ENCODE measurements at regions not wholly inside any gene's neighbourhood (a gene's known extent, or its start where the extent isn't known, plus 50 kb on each side); places are given as distances from the start of the nearest gene placed in this dataset.
"Not testable (repeated sequence)": the region's sequence is repeated elsewhere in the genome, so short reads cannot be mapped to it uniquely, and the experiment has no call there.

DNA sequence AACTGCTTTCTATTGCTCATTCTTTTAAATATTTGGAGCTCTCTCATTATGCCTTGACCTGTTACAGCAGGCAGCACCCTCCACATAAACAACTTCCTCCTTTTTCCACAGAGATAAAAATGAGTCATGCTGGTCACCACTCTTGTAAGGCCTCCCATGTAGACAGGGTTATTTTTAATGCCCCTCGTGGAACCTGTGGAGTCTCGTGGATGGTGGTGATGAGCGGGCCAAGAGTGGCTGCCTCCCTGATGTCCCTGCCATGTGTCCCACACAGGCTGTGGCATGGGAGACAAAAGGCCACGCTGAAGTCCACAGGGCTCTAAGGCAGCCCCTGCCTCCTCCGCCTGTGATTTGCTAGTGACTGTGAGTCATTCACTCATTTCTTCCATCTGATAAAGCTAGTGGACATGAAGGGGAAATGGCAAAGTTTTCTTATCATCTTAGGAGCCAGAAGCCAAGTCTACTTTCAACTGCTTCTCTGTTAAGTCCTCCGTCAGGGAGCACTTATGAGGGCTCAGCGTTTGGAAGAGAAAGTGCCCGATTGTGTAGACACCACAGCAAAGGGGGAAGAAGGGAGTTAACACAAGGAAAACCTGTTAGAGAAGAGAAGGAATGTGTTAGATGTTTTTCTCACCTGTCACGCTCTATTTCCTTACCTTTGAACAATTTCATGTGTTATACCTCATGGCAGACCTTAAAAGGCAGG lies 121.6 kb upstream of the FAT1 start:
- intact Hi-C loops (cut with DNase I, micrococcal nuclease), result no loop called here

DNA sequence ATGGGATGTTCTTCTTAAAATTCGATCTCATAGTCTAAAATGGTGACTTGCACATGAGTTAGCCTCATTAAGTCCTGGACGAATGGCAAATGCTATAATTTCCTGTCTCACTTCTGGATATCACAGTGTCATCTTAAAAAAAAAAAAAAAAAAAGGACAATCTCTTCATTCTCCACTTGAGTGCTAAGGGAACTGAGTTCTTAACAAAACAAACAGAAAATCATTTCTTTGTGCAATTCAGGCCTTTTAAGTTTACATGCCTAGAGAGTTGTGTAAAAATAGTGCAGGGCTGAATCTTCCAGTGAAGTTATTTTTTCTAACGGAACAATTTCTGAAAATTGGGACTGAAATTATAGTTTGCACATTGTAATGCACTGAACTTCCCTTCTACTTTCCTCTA lies 122.8 kb upstream of the FAT1 start:
- no peaks in the 10 kb centered on the region for H3K36me3 ChIP-seq (ENCODE audit: insufficient read depth, low read length)
- ChIA-PET POLR2A (no interaction called here), CTCF (no interaction called here)
- H3K27ac Mint-ChIP-seq, result no peak overlapping the region
- DNase-seq (no peak), ATAC-seq (ENCODE audit: poor library complexity) (no peak)
- intact Hi-C loops (cut with DNase I, micrococcal nuclease), result no loop called here
- no peak overlapping the region for H3K4me3 Mint-ChIP-seq
- no peaks in the 10 kb centered on the region for H3K27me3 ChIP-seq (ENCODE audit: control insufficient read depth in 1 of 2, insufficient read depth in 2 of 2, low read length in 2 of 2)
- TF ChIP-seq, protein P1, sequence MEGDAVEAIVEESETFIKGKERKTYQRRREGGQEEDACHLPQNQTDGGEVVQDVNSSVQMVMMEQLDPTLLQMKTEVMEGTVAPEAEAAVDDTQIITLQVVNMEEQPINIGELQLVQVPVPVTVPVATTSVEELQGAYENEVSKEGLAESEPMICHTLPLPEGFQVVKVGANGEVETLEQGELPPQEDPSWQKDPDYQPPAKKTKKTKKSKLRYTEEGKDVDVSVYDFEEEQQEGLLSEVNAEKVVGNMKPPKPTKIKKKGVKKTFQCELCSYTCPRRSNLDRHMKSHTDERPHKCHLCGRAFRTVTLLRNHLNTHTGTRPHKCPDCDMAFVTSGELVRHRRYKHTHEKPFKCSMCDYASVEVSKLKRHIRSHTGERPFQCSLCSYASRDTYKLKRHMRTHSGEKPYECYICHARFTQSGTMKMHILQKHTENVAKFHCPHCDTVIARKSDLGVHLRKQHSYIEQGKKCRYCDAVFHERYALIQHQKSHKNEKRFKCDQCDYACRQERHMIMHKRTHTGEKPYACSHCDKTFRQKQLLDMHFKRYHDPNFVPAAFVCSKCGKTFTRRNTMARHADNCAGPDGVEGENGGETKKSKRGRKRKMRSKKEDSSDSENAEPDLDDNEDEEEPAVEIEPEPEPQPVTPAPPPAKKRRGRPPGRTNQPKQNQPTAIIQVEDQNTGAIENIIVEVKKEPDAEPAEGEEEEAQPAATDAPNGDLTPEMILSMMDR (IDR thresholded peaks at IDR 0.05), result no peak
- H3K36me3 Mint-ChIP-seq (ENCODE audit: low read depth), result no peaks in the 10 kb centered on the region
- H3K9me3 ChIP-seq (ENCODE audit: control insufficient read depth in 1 of 2, insufficient read depth in 1 of 2, low read length in 2 of 2), result peaks cover 4% of the 10 kb centered on the region in 2 experiments
- no peak overlapping the region for H3K27ac ChIP-seq (ENCODE audit: low read depth in 1 of 2, low read length in 2 of 2)
- peaks cover 8% of the 10 kb centered on the region for H3K9me3 Mint-ChIP-seq
- no peak overlapping the region for H3K4me3 ChIP-seq (ENCODE audit: low read length)
- no peaks in the 10 kb centered on the region for H3K27me3 Mint-ChIP-seq
- H3K4me1 Mint-ChIP-seq (ENCODE audit: low read depth), result no peaks in the 10 kb centered on the region
- H3K4me1 ChIP-seq (ENCODE audit: insufficient read depth, low read length), result no peaks in the 10 kb centered on the region

More for the DNA sequence above, 121.6 kb upstream of the FAT1 start:
- Histone ChIP-seq H3K27ac (ENCODE audit: low read depth in 1 of 2, low read length in 2 of 2) (no peak overlapping the region), H3K4me3 (ENCODE audit: low read length) (no peak overlapping the region), H3K27me3 (ENCODE audit: control insufficient read depth in 1 of 2, insufficient read depth in 2 of 2, low read length in 2 of 2) (no peaks in the 10 kb centered on the region), H3K4me1 (ENCODE audit: insufficient read depth, low read length) (no peaks in the 10 kb centered on the region), H3K9me3 (ENCODE audit: control insufficient read depth in 1 of 2, insufficient read depth in 1 of 2, low read length in 2 of 2) (peaks cover 4 to 12% of the 10 kb centered on the region in 2 experiments), H3K36me3 (ENCODE audit: insufficient read depth, low read length) (no peaks in the 10 kb centered on the region)
- DNase-seq (no peak), ATAC-seq (ENCODE audit: poor library complexity) (no peak)
- ChIA-PET POLR2A (no interaction called here), CTCF (no interaction called here)
- TF ChIP-seq, protein P1 (IDR thresholded peaks at IDR 0.05), result no peak
- no peak overlapping the region for H3K4me3 Mint-ChIP-seq
- no peaks in the 10 kb centered on the region for H3K4me1 Mint-ChIP-seq (ENCODE audit: low read depth)
- peaks cover 8% of the 10 kb centered on the region for H3K9me3 Mint-ChIP-seq
- H3K36me3 Mint-ChIP-seq (ENCODE audit: low read depth), result no peaks in the 10 kb centered on the region
- H3K27ac Mint-ChIP-seq, result no peak overlapping the region
- no peaks in the 10 kb centered on the region for H3K27me3 Mint-ChIP-seq

DNA sequence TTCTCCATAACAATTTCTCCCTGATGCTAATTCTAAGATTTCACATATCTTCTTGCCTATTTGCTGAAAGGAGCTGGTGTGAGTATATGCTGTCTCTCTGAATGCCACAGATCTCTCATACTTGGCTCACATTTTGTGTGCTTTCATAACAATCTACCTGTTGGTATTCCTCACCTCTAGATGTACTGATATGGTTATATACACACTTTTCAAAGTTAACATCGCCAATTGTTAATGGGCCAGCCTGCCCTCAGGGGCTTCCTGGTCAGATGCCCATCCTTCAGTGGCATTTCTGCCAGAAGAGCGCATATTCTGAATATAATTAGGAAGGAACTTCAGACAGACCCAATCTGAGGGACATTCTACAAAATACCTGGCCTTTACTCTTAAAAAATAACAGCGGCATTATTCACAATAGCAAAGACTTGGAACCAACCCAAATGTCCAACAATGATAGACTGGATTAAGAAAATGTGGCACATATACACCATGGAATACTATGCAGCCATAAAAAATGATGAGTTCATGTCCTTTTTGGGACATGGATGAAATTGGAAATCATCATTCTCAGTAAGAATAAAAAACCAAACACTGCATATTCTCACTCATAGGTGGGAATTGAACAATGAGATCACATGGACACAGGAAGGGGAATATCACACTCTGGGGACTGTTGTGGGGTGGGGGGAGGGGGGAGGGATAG lies 123.9 kb upstream of the FAT1 start:
- H3K27me3 Mint-ChIP-seq; H3K36me3 Mint-ChIP-seq (ENCODE audit: low read depth); H3K27me3 ChIP-seq (ENCODE audit: control insufficient read depth in 1 of 2, insufficient read depth in 2 of 2, low read length in 2 of 2); POLR2A ChIA-PET; H3K4me3 ChIP-seq (ENCODE audit: low read length); H3K9me3 Mint-ChIP-seq; H3K36me3 ChIP-seq (ENCODE audit: insufficient read depth, low read length); H3K4me1 Mint-ChIP-seq (ENCODE audit: low read depth); H3K9me3 ChIP-seq (ENCODE audit: control insufficient read depth in 1 of 2, insufficient read depth in 1 of 2, low read length in 2 of 2); H3K4me3 Mint-ChIP-seq; H3K27ac ChIP-seq (ENCODE audit: low read depth in 1 of 2, low read length in 2 of 2); H3K27ac Mint-ChIP-seq; DNase-seq; ATAC-seq (ENCODE audit: poor library complexity); intact Hi-C loops (cut with DNase I, micrococcal nuclease); H3K4me1 ChIP-seq (ENCODE audit: insufficient read depth, low read length); CTCF ChIA-PET: not testable (repeated sequence)
